Choroid plexus epithelial cell (primary cell): ENCODE measurements at regions not wholly inside any gene's neighbourhood (a gene's known extent, or its start where the extent isn't known, plus 50 kb on each side); places are given as distances from the start of the nearest gene placed in this dataset.

Experiments
- DNase-seq: peaks from one replicate; pipeline ENCODE4 v3.0.0-alpha.2; 2010; ENCODE audit warnings: low read depth
- H3K4me3 ChIP-seq: 2 replicates; pipeline ENCODE4 v1.5.1; 2011; ENCODE audit warnings: low read depth, mild to moderate bottlenecking, control low read depth, low read length, moderate library complexity
- CTCF ChIP-seq: conservative IDR thresholded peaks from 2 replicates; pipeline ENCODE4 v1.5.1; 2011; ENCODE audit warnings: low read depth, mild to moderate bottlenecking, control low read depth, inconsistent platforms, low read length, moderate library complexity

GRCh38 chr10:36872702-36873393, 252.6 kb upstream of the ANKRD30A start:
- no peak overlapping the region for H3K4me3 ChIP-seq
- no peak for TF ChIP-seq CTCF
- DNase-seq = no peak

GRCh38 chr10:36840788-36841187, 284.6 kb upstream of the ANKRD30A start:
- no peak for TF ChIP-seq CTCF
- no peak for DNase-seq

GRCh38 chr10:36837416-36837815, 288.0 kb upstream of the ANKRD30A start:
- no peak overlapping the region for H3K4me3 ChIP-seq
- TF ChIP-seq CTCF = no peak
- DNase-seq = no peak

More at GRCh38 chr10:36840788-36841187, 284.6 kb upstream of the ANKRD30A start:
- no peak overlapping the region for H3K4me3 ChIP-seq

- no peak overlapping the region for H3K4me3 ChIP-seq
- TF ChIP-seq CTCF = no peak
- DNase-seq = no peak
These were observed 305.6 kb upstream of the ANKRD30A start for GRCh38 chr10:36819781-36820180.

- no peak for TF ChIP-seq CTCF
- H3K4me3 ChIP-seq = no peak overlapping the region
- DNase-seq = no peak
These were observed 307.5 kb upstream of the ANKRD30A start for GRCh38 chr10:36817898-36818297.

GRCh38 chr10:36808625-36809362, 316.6 kb upstream of the ANKRD30A start:
- DNase-seq = peak; percentile 5
- TF ChIP-seq CTCF = no peak
- no peak overlapping the region for H3K4me3 ChIP-seq
